ENCODE measurements at regions not wholly inside any gene's neighbourhood (a gene's known extent, or its start where the extent isn't known, plus 50 kb on each side); places are given as distances from the start of the nearest gene placed in this dataset.

DNA sequence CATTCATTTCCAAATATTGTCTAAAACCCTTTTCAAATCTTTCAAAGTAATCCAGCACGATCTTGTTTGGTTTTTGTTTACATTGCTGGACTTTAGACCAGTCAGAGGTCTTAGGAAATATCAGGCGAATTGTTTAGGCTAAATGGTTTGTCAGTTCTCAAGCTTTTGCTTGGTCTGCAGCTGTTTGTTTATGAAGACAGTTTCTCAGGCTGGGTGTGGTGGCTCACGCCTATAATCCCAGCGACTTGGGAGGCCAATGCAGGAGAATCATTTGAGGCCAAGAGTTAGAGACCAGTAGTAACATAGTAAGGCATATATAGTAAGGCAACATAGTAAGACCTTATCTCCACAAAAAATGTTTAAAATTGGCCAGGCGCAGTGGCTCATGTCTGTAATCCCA lies 77.5 kb downstream of the DNTTIP2 start:
- Histone ChIP-seq H4K20me1 (ENCODE audit: insufficient read depth, low read length) (no peaks in the 10 kb centered on the region), H3F3A (ENCODE audit: insufficient read depth, low read length) (no peaks in the 10 kb centered on the region), H3K4me3 (ENCODE audit: low read depth, low read length, poor library complexity, severe bottlenecking) (no peak overlapping the region), H3K9me2 (ENCODE audit: low read depth, low read length) (no peaks in the 10 kb centered on the region), H3K27ac (ENCODE audit: low read depth, low read length, poor library complexity, severe bottlenecking) (no peak overlapping the region), H3K9me3 (ENCODE audit: low read length) (no peaks in the 10 kb centered on the region), H3K4me2 (ENCODE audit: low read length) (no peak overlapping the region), H3K9ac (ENCODE audit: low read length) (no peak overlapping the region), H3K36me3 (ENCODE audit: insufficient read depth, low read length) (no peaks in the 10 kb centered on the region), H3K79me2 (ENCODE audit: insufficient read depth, low read length) (no peaks in the 10 kb centered on the region), H3K4me1 (ENCODE audit: insufficient read depth, low read length, severe bottlenecking) (no peaks in the 10 kb centered on the region), H2AFZ (ENCODE audit: low read length) (no peak overlapping the region), H3K27me3 (ENCODE audit: insufficient read depth, low read length) (no peaks in the 10 kb centered on the region)
- TF ChIP-seq, protein P1, sequence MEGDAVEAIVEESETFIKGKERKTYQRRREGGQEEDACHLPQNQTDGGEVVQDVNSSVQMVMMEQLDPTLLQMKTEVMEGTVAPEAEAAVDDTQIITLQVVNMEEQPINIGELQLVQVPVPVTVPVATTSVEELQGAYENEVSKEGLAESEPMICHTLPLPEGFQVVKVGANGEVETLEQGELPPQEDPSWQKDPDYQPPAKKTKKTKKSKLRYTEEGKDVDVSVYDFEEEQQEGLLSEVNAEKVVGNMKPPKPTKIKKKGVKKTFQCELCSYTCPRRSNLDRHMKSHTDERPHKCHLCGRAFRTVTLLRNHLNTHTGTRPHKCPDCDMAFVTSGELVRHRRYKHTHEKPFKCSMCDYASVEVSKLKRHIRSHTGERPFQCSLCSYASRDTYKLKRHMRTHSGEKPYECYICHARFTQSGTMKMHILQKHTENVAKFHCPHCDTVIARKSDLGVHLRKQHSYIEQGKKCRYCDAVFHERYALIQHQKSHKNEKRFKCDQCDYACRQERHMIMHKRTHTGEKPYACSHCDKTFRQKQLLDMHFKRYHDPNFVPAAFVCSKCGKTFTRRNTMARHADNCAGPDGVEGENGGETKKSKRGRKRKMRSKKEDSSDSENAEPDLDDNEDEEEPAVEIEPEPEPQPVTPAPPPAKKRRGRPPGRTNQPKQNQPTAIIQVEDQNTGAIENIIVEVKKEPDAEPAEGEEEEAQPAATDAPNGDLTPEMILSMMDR (IDR thresholded peaks at IDR 0.05; ENCODE audit: low read length): no peak
- no peak for TF ChIP-seq EZH2 (IDR thresholded peaks at IDR 0.05; ENCODE audit: borderline replicate concordance, low read length)

DNA sequence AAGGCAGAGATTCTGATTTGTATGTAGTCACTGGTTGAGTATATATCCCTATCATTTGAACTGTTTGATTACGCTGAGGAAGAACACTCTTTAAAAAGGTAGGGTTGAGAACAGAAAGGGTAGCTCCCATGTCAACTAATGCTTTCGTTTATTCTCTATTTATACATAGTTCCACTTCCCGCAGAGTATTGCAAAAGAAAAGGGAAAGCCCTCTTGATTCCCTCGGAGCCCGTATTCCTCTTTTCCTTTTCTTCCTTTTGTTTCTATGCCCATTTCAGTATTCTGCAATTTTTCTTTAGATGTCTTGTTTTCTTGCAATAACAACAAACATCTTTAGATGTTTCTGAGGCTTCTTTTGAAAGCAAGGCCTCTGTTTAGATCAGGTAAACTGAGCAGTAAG lies 78.2 kb downstream of the DNTTIP2 start:
- Histone ChIP-seq H3F3A (ENCODE audit: insufficient read depth, low read length) (no peaks in the 10 kb centered on the region), H4K20me1 (ENCODE audit: insufficient read depth, low read length) (no peaks in the 10 kb centered on the region), H3K36me3 (ENCODE audit: insufficient read depth, low read length) (no peaks in the 10 kb centered on the region), H3K27me3 (ENCODE audit: insufficient read depth, low read length) (no peaks in the 10 kb centered on the region), H3K4me1 (ENCODE audit: insufficient read depth, low read length, severe bottlenecking) (no peaks in the 10 kb centered on the region), H3K79me2 (ENCODE audit: insufficient read depth, low read length) (no peaks in the 10 kb centered on the region), H3K9ac (ENCODE audit: low read length) (no peak overlapping the region), H3K4me3 (ENCODE audit: low read depth, low read length, poor library complexity, severe bottlenecking) (no peak overlapping the region), H3K4me2 (ENCODE audit: low read length) (no peak overlapping the region), H3K9me2 (ENCODE audit: low read depth, low read length) (no peaks in the 10 kb centered on the region), H3K9me3 (ENCODE audit: low read length) (no peaks in the 10 kb centered on the region), H3K27ac (ENCODE audit: low read depth, low read length, poor library complexity, severe bottlenecking) (no peak overlapping the region), H2AFZ (ENCODE audit: low read length) (no peak overlapping the region)
- TF ChIP-seq, protein P1 (IDR thresholded peaks at IDR 0.05; ENCODE audit: low read length): no peak

- H3K9me3 ChIP-seq (ENCODE audit: low read length): no peaks in the 10 kb centered on the region
- no peaks in the 10 kb centered on the region for H3K79me2 ChIP-seq (ENCODE audit: insufficient read depth, low read length)
- no peak overlapping the region for H3K9ac ChIP-seq (ENCODE audit: low read length)
- TF ChIP-seq EZH2 (IDR thresholded peaks at IDR 0.05; ENCODE audit: borderline replicate concordance, low read length): no peak
- TF ChIP-seq, protein P1 (IDR thresholded peaks at IDR 0.05; ENCODE audit: low read length): no peak
- no peaks in the 10 kb centered on the region for H3K36me3 ChIP-seq (ENCODE audit: insufficient read depth, low read length)
- no peaks in the 10 kb centered on the region for H3K9me2 ChIP-seq (ENCODE audit: low read depth, low read length)
- H2AFZ ChIP-seq (ENCODE audit: low read length): no peak overlapping the region
- H3K4me3 ChIP-seq (ENCODE audit: low read depth, low read length, poor library complexity, severe bottlenecking): no peak overlapping the region
- H3K27ac ChIP-seq (ENCODE audit: low read depth, low read length, poor library complexity, severe bottlenecking): no peak overlapping the region
- no peaks in the 10 kb centered on the region for H3F3A ChIP-seq (ENCODE audit: insufficient read depth, low read length)
- no peaks in the 10 kb centered on the region for H3K4me1 ChIP-seq (ENCODE audit: insufficient read depth, low read length, severe bottlenecking)
- H3K27me3 ChIP-seq (ENCODE audit: insufficient read depth, low read length): no peaks in the 10 kb centered on the region
- H3K4me2 ChIP-seq (ENCODE audit: low read length): no peak overlapping the region
- no peaks in the 10 kb centered on the region for H4K20me1 ChIP-seq (ENCODE audit: insufficient read depth, low read length)
Measured at GRCh38 chr1:93798291-93798690, 80.7 kb downstream of the DNTTIP2 start.
